Activated T-cell treated with anti-CD3 and anti-CD28 coated beads, Interleukin-2, amount 50 U/mL, for 72 hours (primary cell): ENCODE measurements at regions not wholly inside any gene's neighbourhood (a gene's known extent, or its start where the extent isn't known, plus 50 kb on each side); places are given as distances from the start of the nearest gene placed in this dataset.
A peak's percentile ranks its signal among the peaks of the same experiment; 100 is the strongest.

ENCODE experiments used
- ATAC-seq, 2 donors: fragments of 150-1000 bp; cut with Tn5 transposase; replicated peaks in 1 of 2; 2 replicates each; pipeline ENCODE4 v1.10.0; 2021; ENCODE audit warnings: moderate library complexity in 2 of 2, mild to moderate bottlenecking in 1 of 2
- DNase-seq, 2 donors: peaks; one replicate each; pipeline ENCODE4 v3.0.0; 2021 to 2022; ENCODE audit warnings: mixed read lengths in 1 of 2
- H3K27ac Mint-ChIP-seq: one replicate; pipeline ENCODE4 v1.8.0; 2022; ENCODE audit warnings: mild to moderate bottlenecking, moderate library complexity, mixed read lengths
- H3K27me3 Mint-ChIP-seq: one replicate; pipeline ENCODE4 v1.8.0; 2022; ENCODE audit warnings: low read depth, mixed read lengths
- H3K36me3 Mint-ChIP-seq, 2 donors: one replicate each; pipeline ENCODE4 v1.8.0; 2022; ENCODE audit warnings: mixed read lengths in 2 of 2, mild to moderate bottlenecking in 1 of 2; ENCODE audit not compliant: insufficient read depth in 2 of 2
- H3K4me1 Mint-ChIP-seq: one replicate; pipeline ENCODE4 v1.8.0; 2022; ENCODE audit warnings: low read depth, mixed read lengths
- H3K4me3 Mint-ChIP-seq, 2 donors: one replicate each; pipeline ENCODE4 v1.8.0; 2022; ENCODE audit warnings: mild to moderate bottlenecking in 2 of 2, mixed read lengths in 2 of 2, moderate library complexity in 2 of 2
- H3K9me3 Mint-ChIP-seq, 2 donors: one replicate each; pipeline ENCODE4 v1.8.0; 2022; ENCODE audit warnings: mixed read lengths in 2 of 2

- ATAC-seq (peak; percentile 24 to 25), DNase-seq (no peak)
- Mint-ChIP-seq H3K9me3 (peaks cover 3 to 5% of the 10 kb centered on the region in 2 donors), H3K4me1 (peaks cover 49% of the 10 kb centered on the region), H3K4me3 (peak overlapping the region; percentile 0 to 55), H3K27ac (peak overlapping the region; percentile 47), H3K27me3 (no peaks in the 10 kb centered on the region), H3K36me3 (peaks cover 0 to 4% of the 10 kb centered on the region in 2 donors)
These were observed 146.7 kb upstream of the TAB2 start for GRCh38 chr6:149170564-149171452.

- ATAC-seq: no peak
- peaks cover 6% of the 10 kb centered on the region in 2 donors for H3K9me3 Mint-ChIP-seq
- no peak overlapping the region for H3K4me3 Mint-ChIP-seq
- no peak for DNase-seq
- peaks cover 39% of the 10 kb centered on the region for H3K4me1 Mint-ChIP-seq
- H3K27me3 Mint-ChIP-seq: no peaks in the 10 kb centered on the region
- H3K36me3 Mint-ChIP-seq: peaks cover 3 to 5% of the 10 kb centered on the region in 2 donors
- no peak overlapping the region for H3K27ac Mint-ChIP-seq
These were observed 144.3 kb upstream of the TAB2 start for GRCh38 chr6:149173222-149173621.

DNA sequence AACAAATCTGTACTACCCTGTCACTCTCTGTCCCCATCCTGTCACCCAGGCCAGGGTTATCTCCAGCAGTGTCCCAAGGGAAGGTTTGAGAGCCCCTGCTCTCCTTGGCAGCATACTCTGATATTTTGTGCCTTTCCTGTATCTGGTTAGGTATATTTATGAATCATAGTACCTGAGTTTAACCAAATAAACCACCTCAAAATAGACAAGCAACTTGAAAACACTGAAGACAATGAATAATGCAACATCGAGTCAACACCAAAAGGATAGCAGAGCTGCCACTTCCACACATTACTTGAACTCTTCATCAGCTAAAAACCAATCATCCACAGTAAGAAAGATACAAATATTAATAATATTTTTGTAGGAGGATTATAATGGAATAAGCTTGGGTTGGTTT lies 142.6 kb upstream of the TAB2 start:
- peak in 1 of 2 donors; percentile 32 for ATAC-seq
- Mint-ChIP-seq H3K36me3 (peaks cover 2 to 9% of the 10 kb centered on the region in 2 donors), H3K4me1 (peaks cover 21% of the 10 kb centered on the region), H3K27me3 (no peaks in the 10 kb centered on the region), H3K27ac (no peak overlapping the region), H3K9me3 (peaks cover 3% of the 10 kb centered on the region in 2 donors), H3K4me3 (no peak overlapping the region)
- DNase-seq: no peak

DNA sequence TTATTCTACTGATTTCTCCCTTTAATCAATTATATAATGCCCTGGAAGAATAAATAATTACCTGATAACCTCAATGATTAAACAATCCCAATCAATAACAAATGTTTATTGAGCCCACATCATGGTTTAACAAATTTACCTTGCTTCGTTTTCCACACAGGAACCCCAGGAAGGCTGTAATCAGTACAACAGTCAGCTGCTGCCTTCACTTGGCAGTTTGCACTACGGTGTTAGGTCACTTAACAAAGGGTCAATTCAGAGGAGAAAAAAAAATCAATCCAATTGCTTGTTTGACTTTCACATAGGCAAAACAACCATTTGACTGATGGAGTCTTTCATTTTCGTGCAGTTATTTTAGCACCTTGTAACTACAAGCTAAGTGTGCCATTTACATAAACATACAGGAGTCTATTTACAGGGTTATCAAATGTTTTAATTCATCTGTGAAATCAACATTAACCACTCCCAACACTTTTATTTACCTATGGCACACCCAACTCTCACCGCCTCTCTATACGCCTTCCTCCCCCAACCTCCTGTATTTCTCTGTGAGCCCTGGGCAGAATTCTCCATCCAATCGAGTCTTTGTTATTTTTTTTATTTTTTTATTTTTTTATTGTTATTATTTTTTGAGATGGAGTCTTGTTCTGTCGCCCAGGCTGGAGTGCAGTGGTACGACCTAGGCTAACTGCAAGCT lies 140.4 kb upstream of the TAB2 start:
- DNase-seq: no peak
- Mint-ChIP-seq H3K27ac (no peak overlapping the region), H3K4me1 (peaks cover 11% of the 10 kb centered on the region), H3K4me3 (no peak overlapping the region), H3K9me3 (peaks cover 3% of the 10 kb centered on the region in 2 donors), H3K36me3 (peaks cover 2 to 9% of the 10 kb centered on the region in 2 donors), H3K27me3 (no peaks in the 10 kb centered on the region)
- ATAC-seq: no peak

DNA sequence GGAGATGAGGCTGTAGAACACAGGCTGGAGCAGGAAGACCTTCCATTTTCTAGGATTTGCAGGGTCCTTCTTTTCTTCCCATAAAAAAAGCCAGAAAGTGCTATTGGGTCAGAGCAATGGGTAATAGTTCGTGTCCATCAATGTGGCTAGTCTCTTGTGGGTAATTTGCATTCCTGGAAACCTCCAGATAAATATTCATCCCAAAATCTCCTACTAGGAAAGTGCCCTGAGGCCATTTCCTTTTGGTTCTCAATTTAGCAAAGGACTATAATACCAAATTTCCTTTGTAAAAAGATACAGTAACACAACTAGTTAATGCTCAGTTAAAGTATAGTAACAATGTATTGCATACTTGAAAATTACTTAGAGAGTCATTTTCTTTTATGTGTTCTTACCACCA lies 138.1 kb upstream of the TAB2 start:
- Mint-ChIP-seq H3K36me3 (peaks cover 2 to 10% of the 10 kb centered on the region in 2 donors), H3K9me3 (peaks cover 4 to 5% of the 10 kb centered on the region in 2 donors), H3K27ac (no peak overlapping the region), H3K27me3 (no peaks in the 10 kb centered on the region), H3K4me3 (no peak overlapping the region), H3K4me1 (peaks cover 7% of the 10 kb centered on the region)
- no peak for DNase-seq
- no peak for ATAC-seq

- Mint-ChIP-seq H3K4me1 (no peaks in the 10 kb centered on the region), H3K27ac (no peak overlapping the region), H3K9me3 (peaks cover 9 to 10% of the 10 kb centered on the region in 2 donors), H3K36me3 (peaks cover 7 to 18% of the 10 kb centered on the region in 2 donors), H3K4me3 (no peak overlapping the region), H3K27me3 (no peaks in the 10 kb centered on the region)
- ATAC-seq: no peak
- DNase-seq: no peak
These were observed 136.2 kb upstream of the TAB2 start for GRCh38 chr6:149181304-149181703.

GRCh38 chr6:149182262-149182661 lies 135.2 kb upstream of the TAB2 start:
- Mint-ChIP-seq H3K36me3 (peaks cover 7 to 17% of the 10 kb centered on the region in 2 donors), H3K4me1 (no peaks in the 10 kb centered on the region), H3K9me3 (peaks cover 7 to 12% of the 10 kb centered on the region in 2 donors), H3K27me3 (no peaks in the 10 kb centered on the region), H3K27ac (no peak overlapping the region), H3K4me3 (no peak overlapping the region)
- ATAC-seq (no peak), DNase-seq (no peak)

DNA sequence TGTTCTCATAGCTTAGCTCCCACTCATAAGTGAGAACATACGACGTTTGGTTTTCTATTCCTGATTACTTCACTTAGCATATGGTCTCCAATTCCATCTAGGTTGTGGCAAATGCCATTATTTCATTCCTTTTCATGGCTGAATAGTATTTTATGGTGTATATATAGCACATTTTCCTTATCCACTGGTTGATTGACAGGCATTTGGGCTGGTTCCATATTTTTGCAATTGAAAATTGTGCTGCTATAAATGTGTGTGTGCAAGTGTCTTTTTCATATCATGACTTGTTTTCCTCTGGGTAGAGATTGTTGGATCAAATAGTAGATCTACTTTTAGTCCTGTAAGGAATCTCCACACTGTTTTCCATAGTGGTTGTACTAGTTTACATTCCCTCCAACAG lies 133.0 kb upstream of the TAB2 start:
- Mint-ChIP-seq H3K4me1 (peaks cover 14% of the 10 kb centered on the region), H3K4me3 (no peak overlapping the region), H3K27ac (no peak overlapping the region), H3K27me3 (no peaks in the 10 kb centered on the region), H3K36me3 (peaks cover 17 to 30% of the 10 kb centered on the region in 2 donors), H3K9me3 (peaks cover 17 to 22% of the 10 kb centered on the region in 2 donors)
- DNase-seq (no peak), ATAC-seq (no peak)

GRCh38 chr6:149185799-149186357 lies 131.6 kb upstream of the TAB2 start:
- H3K4me3 Mint-ChIP-seq: no peak overlapping the region
- no peaks in the 10 kb centered on the region for H3K27me3 Mint-ChIP-seq
- H3K27ac Mint-ChIP-seq: no peak overlapping the region
- peaks cover 17 to 22% of the 10 kb centered on the region in 2 donors for H3K9me3 Mint-ChIP-seq
- DNase-seq: no peak
- ATAC-seq: no peak
- H3K36me3 Mint-ChIP-seq: peaks cover 22 to 32% of the 10 kb centered on the region in 2 donors
- H3K4me1 Mint-ChIP-seq: peaks cover 23% of the 10 kb centered on the region

- H3K27me3 Mint-ChIP-seq: no peaks in the 10 kb centered on the region
- peaks cover 28% of the 10 kb centered on the region for H3K4me1 Mint-ChIP-seq
- ATAC-seq (no peak), DNase-seq (no peak)
- peaks cover 22 to 32% of the 10 kb centered on the region in 2 donors for H3K36me3 Mint-ChIP-seq
- H3K4me3 Mint-ChIP-seq: no peak overlapping the region
- H3K9me3 Mint-ChIP-seq: peaks cover 17 to 22% of the 10 kb centered on the region in 2 donors
- no peak overlapping the region for H3K27ac Mint-ChIP-seq
These were observed 130.6 kb upstream of the TAB2 start for GRCh38 chr6:149186873-149187272.

DNA sequence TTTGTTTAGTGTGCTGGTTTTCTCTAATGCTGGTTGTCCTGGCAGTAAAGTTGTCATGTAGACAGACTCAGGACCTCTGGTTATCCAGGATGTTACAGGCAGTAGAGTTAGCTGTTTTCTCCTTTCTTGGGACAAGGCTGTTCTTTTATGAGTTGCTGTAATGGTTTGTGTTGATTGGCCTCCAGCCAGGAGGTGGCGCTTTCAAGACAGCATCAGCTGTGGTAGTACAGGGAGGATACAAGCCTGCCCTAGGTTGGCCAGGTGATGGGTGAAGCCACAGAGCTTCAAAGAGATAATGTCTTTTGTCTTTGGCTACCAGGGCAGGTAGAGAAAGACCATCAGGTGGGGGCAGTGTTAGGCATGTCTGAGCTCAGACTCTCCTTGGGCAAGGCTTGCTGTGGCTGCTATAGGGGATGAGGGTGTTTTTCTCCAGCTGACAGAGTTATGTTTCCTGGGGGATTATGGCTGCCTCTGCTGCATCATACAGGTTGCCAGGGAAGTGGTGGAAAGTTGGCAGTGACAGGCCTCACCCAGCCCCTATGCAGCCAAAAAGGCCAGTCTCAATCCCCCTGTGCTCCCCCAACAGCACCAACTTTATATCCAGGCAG lies 127.2 kb upstream of the TAB2 start:
- H3K4me3 Mint-ChIP-seq: no peak overlapping the region
- no peaks in the 10 kb centered on the region for H3K27me3 Mint-ChIP-seq
- DNase-seq: peak; percentile 38 to 69
- peak; percentile 51 to 81 for ATAC-seq
- H3K4me1 Mint-ChIP-seq: peaks cover 37% of the 10 kb centered on the region
- peak overlapping the region; percentile 26 for H3K27ac Mint-ChIP-seq
- peaks cover 12 to 15% of the 10 kb centered on the region in 2 donors for H3K9me3 Mint-ChIP-seq
- peaks cover 21 to 24% of the 10 kb centered on the region in 2 donors for H3K36me3 Mint-ChIP-seq

GRCh38 chr6:149194820-149195558 lies 122.5 kb upstream of the TAB2 start:
- H3K27ac Mint-ChIP-seq: no peak overlapping the region
- peak; percentile 39 to 78 for ATAC-seq
- H3K4me1 Mint-ChIP-seq: peaks cover 23% of the 10 kb centered on the region
- H3K36me3 Mint-ChIP-seq: peaks cover 8 to 10% of the 10 kb centered on the region in 2 donors
- peak overlapping the region; percentile 1 to 56 for H3K4me3 Mint-ChIP-seq
- peaks cover 9 to 10% of the 10 kb centered on the region in 2 donors for H3K9me3 Mint-ChIP-seq
- no peak for DNase-seq
- no peaks in the 10 kb centered on the region for H3K27me3 Mint-ChIP-seq
